Activated T-helper 1 cell treated with anti-CD3 and anti-CD28 coated beads, Interleukin-12 subunit alpha, Interleukin-12 subunit beta, Interleukin-2, Interleukin-4 antibody, amounts not matched to agents 30 ng/mL and 10 ng/mL and 1 ng/mL, durations not matched to agents 14 hours and 24 hours and 36 hours (primary cell): ENCODE measurements at regions not wholly inside any gene's neighbourhood (a gene's known extent, or its start where the extent isn't known, plus 50 kb on each side); places are given as distances from the start of the nearest gene placed in this dataset.

Experiments
- DNase-seq: peaks from one replicate; pipeline ENCODE4 v3.0.0; 2021; ENCODE audit warnings: low spot score
- H3K27ac Mint-ChIP-seq: one replicate; pipeline ENCODE4 v1.8.0; 2021; ENCODE audit warnings: mild to moderate bottlenecking, mixed read lengths
- H3K27me3 Mint-ChIP-seq: one replicate; pipeline ENCODE4 v1.8.0; 2022; ENCODE audit warnings: mild to moderate bottlenecking, moderate library complexity, mixed read lengths; ENCODE audit not compliant: insufficient read depth
- H3K36me3 Mint-ChIP-seq: one replicate; pipeline ENCODE4 v1.8.0; 2021; ENCODE audit warnings: low read depth, mixed read lengths
- H3K4me1 Mint-ChIP-seq: one replicate; pipeline ENCODE4 v1.8.0; 2021; ENCODE audit warnings: low read depth, mixed read lengths
- H3K4me3 Mint-ChIP-seq: one replicate; pipeline ENCODE4 v1.8.0; 2021; ENCODE audit warnings: mild to moderate bottlenecking, moderate library complexity, mixed read lengths
- H3K9me3 Mint-ChIP-seq: one replicate; pipeline ENCODE4 v1.8.0; 2021; ENCODE audit warnings: mixed read lengths
- intact Hi-C: fragments of 100-400 bp; cut with micrococcal nuclease; formaldehyde crosslinking; loops from one replicate; pipeline ENCODE4 v1.15.1; 2024

- Mint-ChIP-seq H3K9me3 (no peaks in the 10 kb centered on the region), H3K27ac (no peak overlapping the region), H3K36me3 (no peaks in the 10 kb centered on the region), H3K4me3 (no peak overlapping the region), H3K4me1 (no peaks in the 10 kb centered on the region), H3K27me3 (peaks cover 4% of the 10 kb centered on the region)
- intact Hi-C loops = no loop called here
- DNase-seq = no peak
These were observed 301.7 kb downstream of the NSG2 start for GRCh38 chr5:174347183-174347582.

DNA sequence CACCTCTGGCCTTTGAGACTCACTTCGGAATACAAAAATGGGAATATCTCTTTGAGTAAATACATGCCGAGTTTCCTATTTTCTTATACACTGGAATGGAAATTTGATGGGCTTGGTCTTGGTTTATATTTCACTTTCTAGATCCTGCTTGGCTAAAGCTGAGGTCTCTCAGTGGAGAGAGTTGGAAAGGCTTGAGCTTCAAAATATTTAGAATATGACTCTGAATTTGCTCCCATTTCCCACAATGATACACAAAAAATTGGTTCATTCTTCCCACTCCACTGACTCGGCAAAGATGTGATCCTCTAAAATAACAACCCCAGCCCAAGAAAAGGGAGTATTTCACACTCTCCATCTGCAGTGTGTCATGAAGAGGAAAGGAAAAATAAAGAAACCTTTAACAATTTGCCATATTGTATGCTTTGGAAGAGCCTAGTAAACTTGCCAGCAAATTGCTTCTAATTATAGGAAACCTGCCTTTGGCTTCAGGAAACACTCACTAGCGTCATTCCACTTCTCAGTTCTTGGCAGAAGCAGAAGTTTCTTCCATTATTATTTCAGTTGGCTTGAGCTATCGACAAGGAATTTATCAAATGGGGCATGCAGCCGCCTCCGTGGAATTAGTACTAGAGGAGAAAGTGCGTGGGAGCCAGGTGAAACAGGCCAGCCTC, 302.9 kb downstream of the NSG2 start:
- Mint-ChIP-seq H3K9me3 (no peaks in the 10 kb centered on the region), H3K27me3 (peaks cover 4% of the 10 kb centered on the region), H3K4me1 (no peaks in the 10 kb centered on the region), H3K36me3 (no peaks in the 10 kb centered on the region), H3K27ac (no peak overlapping the region), H3K4me3 (no peak overlapping the region)
- DNase-seq = no peak
- intact Hi-C loops = no loop called here

DNA sequence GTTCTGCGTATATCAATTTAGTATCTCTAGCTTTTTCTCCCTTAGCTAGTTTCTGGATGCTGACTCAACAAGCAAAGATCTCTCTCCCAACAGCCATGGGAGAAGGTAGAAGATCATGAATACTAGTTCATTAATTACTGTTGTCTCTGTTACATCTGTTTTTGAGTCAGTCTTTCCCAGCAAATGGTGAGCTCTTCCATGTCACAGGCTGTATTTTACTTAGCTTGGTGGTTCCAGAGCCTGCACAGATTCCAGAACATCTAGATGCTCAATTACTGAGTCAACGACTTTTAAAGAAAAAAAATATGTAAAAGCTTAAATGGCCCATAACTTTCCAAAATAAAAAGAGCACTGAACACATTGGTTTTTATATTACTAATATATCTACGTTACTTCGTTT, 307.2 kb downstream of the NSG2 start:
- no peaks in the 10 kb centered on the region for H3K36me3 Mint-ChIP-seq
- H3K4me3 Mint-ChIP-seq = no peak overlapping the region
- peaks cover 4% of the 10 kb centered on the region for H3K27me3 Mint-ChIP-seq
- H3K4me1 Mint-ChIP-seq = no peaks in the 10 kb centered on the region
- no peak overlapping the region for H3K27ac Mint-ChIP-seq
- no peaks in the 10 kb centered on the region for H3K9me3 Mint-ChIP-seq
- intact Hi-C loops = no loop called here
- no peak for DNase-seq

GRCh38 chr5:174354571-174354970, 309.1 kb downstream of the NSG2 start:
- intact Hi-C loops = no loop called here
- no peaks in the 10 kb centered on the region for H3K9me3 Mint-ChIP-seq
- no peak overlapping the region for H3K27ac Mint-ChIP-seq
- H3K27me3 Mint-ChIP-seq = peaks cover 4% of the 10 kb centered on the region
- H3K4me1 Mint-ChIP-seq = no peaks in the 10 kb centered on the region
- no peak overlapping the region for H3K4me3 Mint-ChIP-seq
- no peak for DNase-seq
- no peaks in the 10 kb centered on the region for H3K36me3 Mint-ChIP-seq

DNA sequence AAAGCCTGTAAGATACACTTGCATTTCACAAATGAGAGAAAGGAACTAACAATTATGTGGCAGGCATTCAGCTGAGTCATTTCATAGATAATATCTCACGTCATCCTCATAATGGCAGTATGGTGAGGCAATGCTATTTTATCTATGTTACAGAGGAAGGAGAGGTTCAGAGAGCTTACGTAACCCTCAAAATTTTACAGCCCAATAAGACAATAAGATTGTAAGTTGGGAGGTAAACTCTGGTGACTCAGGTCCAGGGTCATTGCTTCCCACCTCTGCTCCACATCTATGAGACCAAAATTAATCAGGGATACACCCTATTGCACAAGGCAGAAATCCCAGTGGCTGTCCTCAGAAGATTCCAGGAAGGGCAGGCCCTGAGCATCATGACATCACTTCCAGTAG, 309.7 kb downstream of the NSG2 start:
- no peaks in the 10 kb centered on the region for H3K4me1 Mint-ChIP-seq
- H3K27me3 Mint-ChIP-seq = peaks cover 4% of the 10 kb centered on the region
- DNase-seq = no peak
- H3K27ac Mint-ChIP-seq = no peak overlapping the region
- no peaks in the 10 kb centered on the region for H3K9me3 Mint-ChIP-seq
- intact Hi-C loops = no loop called here
- H3K4me3 Mint-ChIP-seq = no peak overlapping the region
- H3K36me3 Mint-ChIP-seq = no peaks in the 10 kb centered on the region

GRCh38 chr5:174355995-174356394, 310.5 kb downstream of the NSG2 start:
- no peak for DNase-seq
- no peaks in the 10 kb centered on the region for H3K36me3 Mint-ChIP-seq
- H3K4me1 Mint-ChIP-seq = no peaks in the 10 kb centered on the region
- H3K4me3 Mint-ChIP-seq = no peak overlapping the region
- intact Hi-C loops = no loop called here
- no peaks in the 10 kb centered on the region for H3K9me3 Mint-ChIP-seq
- no peak overlapping the region for H3K27ac Mint-ChIP-seq
- H3K27me3 Mint-ChIP-seq = no peaks in the 10 kb centered on the region

GRCh38 chr5:174356536-174356935, 311.0 kb downstream of the NSG2 start:
- DNase-seq = no peak
- Mint-ChIP-seq H3K36me3 (no peaks in the 10 kb centered on the region), H3K9me3 (peaks cover 2% of the 10 kb centered on the region), H3K27me3 (no peaks in the 10 kb centered on the region), H3K4me3 (no peak overlapping the region), H3K4me1 (no peaks in the 10 kb centered on the region), H3K27ac (no peak overlapping the region)
- intact Hi-C loops = no loop called here

GRCh38 chr5:174358276-174358675, 312.8 kb downstream of the NSG2 start:
- Mint-ChIP-seq H3K36me3 (no peaks in the 10 kb centered on the region), H3K9me3 (peaks cover 14% of the 10 kb centered on the region), H3K4me1 (no peaks in the 10 kb centered on the region), H3K27ac (no peak overlapping the region), H3K4me3 (no peak overlapping the region), H3K27me3 (no peaks in the 10 kb centered on the region)
- no peak for DNase-seq
- intact Hi-C loops = no loop called here

GRCh38 chr5:174359071-174359470, 313.6 kb downstream of the NSG2 start:
- DNase-seq = no peak
- no peaks in the 10 kb centered on the region for H3K36me3 Mint-ChIP-seq
- no peak overlapping the region for H3K4me3 Mint-ChIP-seq
- intact Hi-C loops = no loop called here
- H3K9me3 Mint-ChIP-seq = peaks cover 14% of the 10 kb centered on the region
- H3K27ac Mint-ChIP-seq = no peak overlapping the region
- H3K4me1 Mint-ChIP-seq = no peaks in the 10 kb centered on the region
- no peaks in the 10 kb centered on the region for H3K27me3 Mint-ChIP-seq

DNA sequence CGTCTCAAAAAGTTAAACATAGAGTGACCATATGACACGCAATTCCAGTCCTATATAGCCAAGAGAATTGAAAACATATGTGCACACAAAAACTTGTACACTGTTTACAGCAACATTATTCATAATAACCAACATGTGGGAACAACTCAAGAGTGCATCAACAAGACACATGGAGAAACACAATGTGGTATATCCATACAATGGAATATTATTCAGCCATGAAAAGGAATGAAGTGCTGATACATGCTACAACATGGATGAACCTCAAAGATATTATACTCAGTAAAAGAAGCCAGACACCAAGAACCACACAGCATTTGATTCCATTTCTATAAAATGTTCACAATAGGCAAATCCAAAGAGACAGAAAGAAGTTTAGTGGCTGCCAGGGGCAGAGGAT, 317.0 kb downstream of the NSG2 start:
- intact Hi-C loops = no loop called here
- no peaks in the 10 kb centered on the region for H3K4me1 Mint-ChIP-seq
- H3K27me3 Mint-ChIP-seq = no peaks in the 10 kb centered on the region
- no peaks in the 10 kb centered on the region for H3K36me3 Mint-ChIP-seq
- no peak overlapping the region for H3K27ac Mint-ChIP-seq
- H3K4me3 Mint-ChIP-seq = no peak overlapping the region
- no peak for DNase-seq
- peaks cover 19% of the 10 kb centered on the region for H3K9me3 Mint-ChIP-seq

GRCh38 chr5:174363934-174364333, 318.4 kb downstream of the NSG2 start:
- Mint-ChIP-seq H3K27me3 (no peaks in the 10 kb centered on the region), H3K4me3 (no peak overlapping the region), H3K4me1 (no peaks in the 10 kb centered on the region), H3K36me3 (no peaks in the 10 kb centered on the region), H3K27ac (no peak overlapping the region), H3K9me3 (peaks cover 19% of the 10 kb centered on the region)
- intact Hi-C loops = no loop called here
- DNase-seq = no peak

GRCh38 chr5:174364676-174365075, 319.2 kb downstream of the NSG2 start:
- Mint-ChIP-seq H3K4me3 (no peak overlapping the region), H3K36me3 (no peaks in the 10 kb centered on the region), H3K27ac (no peak overlapping the region), H3K9me3 (peaks cover 19% of the 10 kb centered on the region), H3K27me3 (no peaks in the 10 kb centered on the region), H3K4me1 (no peaks in the 10 kb centered on the region)
- intact Hi-C loops = no loop called here
- no peak for DNase-seq

- no peaks in the 10 kb centered on the region for H3K27me3 Mint-ChIP-seq
- H3K9me3 Mint-ChIP-seq = no peaks in the 10 kb centered on the region
- H3K27ac Mint-ChIP-seq = no peak overlapping the region
- no peaks in the 10 kb centered on the region for H3K36me3 Mint-ChIP-seq
- no peak overlapping the region for H3K4me3 Mint-ChIP-seq
- H3K4me1 Mint-ChIP-seq = no peaks in the 10 kb centered on the region
- DNase-seq = no peak
- intact Hi-C loops = no loop called here
These were observed 326.1 kb downstream of the NSG2 start for GRCh38 chr5:174371600-174372094.

GRCh38 chr5:174374206-174374605, 328.7 kb downstream of the NSG2 start:
- Mint-ChIP-seq H3K27ac (no peak overlapping the region), H3K4me1 (no peaks in the 10 kb centered on the region), H3K4me3 (no peak overlapping the region), H3K36me3 (no peaks in the 10 kb centered on the region), H3K27me3 (no peaks in the 10 kb centered on the region), H3K9me3 (no peaks in the 10 kb centered on the region)
- intact Hi-C loops = no loop called here
- no peak for DNase-seq
